ENCODE measurements at regions not wholly inside any gene's neighbourhood (a gene's known extent, or its start where the extent isn't known, plus 50 kb on each side); places are given as distances from the start of the nearest gene placed in this dataset.
"Not testable (repeated sequence)": the region's sequence is repeated elsewhere in the genome, so short reads cannot be mapped to it uniquely, and the experiment has no call there.

GRCh38 chr6:170057034-170057734 lies 233.7 kb downstream of the DLL1 start:
- in situ Hi-C loops (cut with HindIII; ENCODE audit: low pct_unique_long_range_greater_than_20kb, low sequenced_read_pairs) = no loop called here
- DNase-seq (ENCODE audit: low read depth, low spot score) = no peak

- in situ Hi-C loops (cut with HindIII; ENCODE audit: low pct_unique_long_range_greater_than_20kb, low sequenced_read_pairs) = no loop called here
- DNase-seq (ENCODE audit: low read depth, low spot score) = no peak
Measured at GRCh38 chr6:170056278-170056711, 234.6 kb downstream of the DLL1 start.

- in situ Hi-C loops (cut with HindIII; ENCODE audit: low pct_unique_long_range_greater_than_20kb, low sequenced_read_pairs) = not testable (repeated sequence)
Measured at GRCh38 chr6:170055797-170056196, 235.1 kb downstream of the DLL1 start.

DNA sequence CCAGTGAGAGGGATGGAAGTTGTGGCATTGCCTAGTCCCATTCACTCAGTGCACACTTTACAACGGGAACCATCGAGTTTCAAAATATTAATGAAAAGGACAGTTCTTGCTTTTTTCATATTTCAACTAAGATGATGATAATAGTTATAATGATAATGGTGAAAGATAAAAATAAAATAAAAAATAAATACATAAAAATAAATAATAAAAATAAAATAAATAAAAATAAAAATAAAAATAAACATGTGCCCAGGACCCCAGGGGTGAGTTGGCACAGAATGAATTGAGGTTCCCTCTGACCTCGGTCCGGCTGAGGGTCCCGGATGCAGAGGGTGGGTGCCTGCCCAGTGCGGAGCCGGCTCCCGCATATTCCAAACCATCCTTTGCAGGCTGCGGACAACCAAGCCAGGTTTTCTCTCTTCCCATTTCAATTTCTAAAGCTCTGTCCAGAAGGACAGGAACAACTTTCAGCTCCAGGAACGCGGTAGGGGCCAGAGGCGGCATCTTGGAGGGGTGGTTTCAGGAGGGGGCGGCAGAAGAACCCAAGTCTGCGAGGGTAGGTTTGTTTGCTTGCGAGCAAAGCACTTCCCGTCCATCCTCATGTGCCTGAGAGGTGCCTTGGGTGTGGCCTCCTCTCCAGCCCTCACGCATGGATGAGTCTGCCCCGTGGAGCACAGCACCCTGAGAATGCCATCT lies 236.8 kb downstream of the DLL1 start:
- in situ Hi-C loops (cut with HindIII; ENCODE audit: low pct_unique_long_range_greater_than_20kb, low sequenced_read_pairs) = no loop called here
- no peak for DNase-seq (ENCODE audit: low read depth, low spot score)

More at GRCh38 chr6:170055797-170056196, 235.1 kb downstream of the DLL1 start:
- not testable (repeated sequence) for DNase-seq (ENCODE audit: low read depth, low spot score)

DNA sequence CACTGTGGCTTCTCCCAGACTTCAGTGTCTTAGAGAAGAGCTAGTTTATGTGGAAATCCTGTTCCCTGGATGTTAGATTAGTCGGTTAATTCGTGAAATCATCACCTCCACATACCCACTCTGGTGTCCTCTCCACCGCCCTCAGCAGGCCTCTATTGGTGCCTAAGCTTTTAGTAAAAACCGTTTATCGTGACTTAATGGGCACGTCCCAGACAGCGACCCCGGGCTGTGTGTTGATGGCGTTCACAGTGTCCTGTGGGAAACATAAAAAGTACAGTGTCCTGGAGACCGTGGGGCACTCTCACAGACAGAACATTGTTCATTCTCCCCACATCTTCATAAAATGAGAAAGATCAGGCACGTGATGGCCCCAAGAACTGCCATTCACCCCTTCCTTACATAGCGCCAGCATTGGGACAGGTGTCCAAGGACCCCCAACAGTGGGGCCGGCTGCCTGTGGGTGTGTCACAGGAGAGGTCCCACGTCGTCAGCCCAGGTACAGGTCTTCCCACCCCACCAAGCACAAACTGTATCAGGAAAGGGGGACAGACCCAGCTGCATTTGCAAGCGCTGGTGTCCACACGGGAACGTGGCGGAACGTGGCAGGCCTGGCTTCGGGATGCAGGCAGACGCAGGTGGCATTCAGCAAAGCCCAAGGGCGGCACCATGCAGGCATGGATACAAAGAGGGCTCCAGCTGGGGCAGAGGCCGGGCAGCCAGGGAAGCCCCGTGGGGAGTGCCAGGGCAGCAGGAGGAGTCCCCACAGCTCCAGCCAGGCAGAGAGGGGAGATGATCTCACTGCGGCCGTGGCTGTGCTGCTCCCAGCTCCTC lies 237.7 kb downstream of the DLL1 start:
- in situ Hi-C loops (cut with HindIII; ENCODE audit: low pct_unique_long_range_greater_than_20kb, low sequenced_read_pairs) = no loop called here
- no peak for DNase-seq (ENCODE audit: low read depth, low spot score)

DNA sequence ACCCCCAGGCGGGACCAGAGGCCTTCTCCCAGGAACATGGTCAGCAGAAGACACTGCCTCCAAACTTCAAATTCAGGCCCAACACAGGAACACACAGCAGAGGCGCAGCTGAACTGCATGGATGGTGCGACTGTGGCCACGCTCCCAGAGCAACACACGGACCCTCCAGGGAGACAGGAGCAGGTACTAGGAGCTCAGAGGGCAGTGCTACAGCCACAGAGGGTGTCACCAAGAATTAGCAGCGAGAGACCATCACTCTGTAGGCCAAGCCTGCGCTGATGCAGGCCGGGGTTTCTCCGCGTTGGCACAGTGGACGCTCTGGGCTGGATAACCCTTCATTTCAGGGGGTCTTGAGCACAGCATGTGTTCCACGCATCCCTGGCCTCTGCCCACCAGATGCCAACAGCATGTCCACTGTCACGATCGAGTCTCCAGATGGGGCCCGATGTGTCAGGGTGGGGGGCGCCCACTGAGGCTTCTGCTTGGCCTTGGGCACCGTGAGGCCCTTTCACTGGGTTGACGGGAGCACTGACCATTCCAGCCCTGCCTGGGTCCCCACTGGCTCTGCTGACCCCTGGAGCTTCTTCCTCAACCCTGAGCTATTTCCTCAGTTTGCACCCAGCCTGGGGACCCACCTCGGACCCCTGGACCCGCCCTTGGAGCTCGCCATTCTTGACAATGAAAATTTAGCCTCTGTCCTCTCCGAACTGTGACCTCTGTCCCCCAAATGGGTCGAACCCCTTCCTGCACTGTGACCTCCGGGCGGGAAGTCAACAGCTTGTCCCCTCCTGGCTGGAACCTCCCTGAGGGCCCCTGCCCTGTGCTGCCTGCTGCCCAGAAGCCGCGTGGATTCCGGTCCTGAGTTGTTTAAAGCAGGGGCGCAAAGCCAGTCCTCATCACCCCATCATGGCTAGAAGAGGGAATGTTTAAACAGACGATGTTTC lies 239.4 kb downstream of the DLL1 start:
- in situ Hi-C loops (cut with HindIII; ENCODE audit: low pct_unique_long_range_greater_than_20kb, low sequenced_read_pairs) = no loop called here
- no peak for DNase-seq (ENCODE audit: low read depth, low spot score)

DNA sequence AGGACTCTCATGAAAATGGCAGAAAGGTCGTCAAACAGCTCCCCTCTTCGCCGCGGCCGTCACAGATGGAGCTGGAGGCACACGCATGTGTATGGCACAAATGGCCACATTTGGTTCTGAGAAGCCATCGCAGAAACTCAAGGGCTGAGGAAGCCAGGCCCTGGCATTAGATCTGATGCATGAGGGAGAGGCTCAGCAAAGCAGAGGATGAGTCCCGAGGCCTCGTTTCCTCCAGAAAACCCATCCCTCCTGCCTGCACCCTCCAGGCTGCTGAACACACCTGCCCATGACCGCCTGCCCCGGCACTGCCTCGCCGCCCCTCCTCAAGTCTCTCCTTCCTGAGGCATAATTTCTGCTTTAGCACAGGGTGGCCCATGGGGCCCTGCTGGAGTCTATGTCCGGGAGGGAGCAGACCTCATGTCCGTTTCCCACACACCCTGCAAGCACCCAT lies 240.3 kb downstream of the DLL1 start:
- in situ Hi-C loops (cut with HindIII; ENCODE audit: low pct_unique_long_range_greater_than_20kb, low sequenced_read_pairs) = no loop called here
- no peak for DNase-seq (ENCODE audit: low read depth, low spot score)

- in situ Hi-C loops (cut with HindIII; ENCODE audit: low pct_unique_long_range_greater_than_20kb, low sequenced_read_pairs) = no loop called here
- no peak for DNase-seq (ENCODE audit: low read depth, low spot score)
Measured at GRCh38 chr6:170049641-170050561, 241.0 kb downstream of the DLL1 start.

- in situ Hi-C loops (cut with HindIII; ENCODE audit: low pct_unique_long_range_greater_than_20kb, low sequenced_read_pairs) = no loop called here
Measured at GRCh38 chr6:170048615-170049256, 242.1 kb downstream of the DLL1 start.

GRCh38 chr6:170047823-170048222 lies 243.1 kb downstream of the DLL1 start:
- in situ Hi-C loops (cut with HindIII; ENCODE audit: low pct_unique_long_range_greater_than_20kb, low sequenced_read_pairs) = no loop called here

More at GRCh38 chr6:170048615-170049256, 242.1 kb downstream of the DLL1 start:
- DNase-seq (ENCODE audit: low read depth, low spot score) = no peak

GRCh38 chr6:170046791-170047626 lies 243.9 kb downstream of the DLL1 start:
- in situ Hi-C loops (cut with HindIII; ENCODE audit: low pct_unique_long_range_greater_than_20kb, low sequenced_read_pairs) = no loop called here
- no peak for DNase-seq (ENCODE audit: low read depth, low spot score)

More at GRCh38 chr6:170047823-170048222, 243.1 kb downstream of the DLL1 start:
- no peak for DNase-seq (ENCODE audit: low read depth, low spot score)

DNA sequence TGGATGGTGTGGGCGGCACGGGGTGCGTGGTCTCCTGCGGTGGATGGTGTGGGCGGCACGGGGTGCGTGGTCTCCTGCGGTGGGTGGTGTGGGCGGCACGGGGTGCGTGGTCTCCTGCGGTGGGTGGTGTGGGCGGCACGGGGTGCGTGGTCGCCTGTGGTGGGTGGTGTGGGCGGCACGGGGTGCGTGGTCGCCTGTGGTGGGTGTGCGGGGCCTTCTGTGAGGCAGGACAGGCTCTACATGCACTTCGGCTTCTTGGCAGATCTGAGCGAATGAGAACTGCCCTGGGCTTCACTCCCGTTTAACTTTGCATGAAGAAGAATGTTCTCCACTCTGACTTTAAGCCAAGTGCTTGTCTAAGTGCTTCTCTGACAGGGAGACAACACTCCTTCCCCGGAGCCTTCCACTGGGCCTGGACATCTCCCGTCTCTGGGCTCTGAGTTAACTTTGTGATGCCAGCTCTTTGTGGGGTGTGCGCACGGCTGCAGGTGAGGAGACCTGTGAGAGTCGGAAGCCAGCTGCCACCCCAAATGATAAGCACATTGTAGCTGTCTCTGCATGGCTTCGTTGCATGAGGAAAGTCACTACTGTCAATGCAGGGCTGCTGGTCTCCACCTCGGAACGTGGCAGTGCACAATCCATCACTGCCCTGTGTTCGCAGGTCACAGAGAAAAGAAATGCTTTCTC lies 244.8 kb downstream of the DLL1 start:
- no peak for DNase-seq (ENCODE audit: low read depth, low spot score)
- in situ Hi-C loops (cut with HindIII; ENCODE audit: low pct_unique_long_range_greater_than_20kb, low sequenced_read_pairs) = no loop called here

DNA sequence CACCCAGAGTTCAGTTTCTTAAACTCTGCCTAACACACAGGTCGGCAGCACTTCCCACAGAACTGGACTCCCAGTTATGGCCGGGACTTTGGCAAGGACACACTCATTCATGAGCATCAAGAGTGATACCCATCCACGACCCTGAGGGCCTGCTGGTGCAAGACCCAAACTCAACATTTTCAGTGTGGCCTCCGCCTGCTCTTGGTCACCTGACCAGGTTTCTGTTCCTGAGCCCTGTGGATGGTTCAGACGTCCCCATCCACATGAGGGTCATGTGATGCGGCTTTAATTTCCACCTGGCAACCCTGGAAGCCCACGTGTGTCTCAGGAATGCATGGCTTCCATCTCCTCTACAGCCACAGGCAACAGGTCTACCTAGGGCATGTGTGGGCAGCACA lies 245.3 kb downstream of the DLL1 start:
- DNase-seq (ENCODE audit: low read depth, low spot score) = no peak
- in situ Hi-C loops (cut with HindIII; ENCODE audit: low pct_unique_long_range_greater_than_20kb, low sequenced_read_pairs) = no loop called here

DNA sequence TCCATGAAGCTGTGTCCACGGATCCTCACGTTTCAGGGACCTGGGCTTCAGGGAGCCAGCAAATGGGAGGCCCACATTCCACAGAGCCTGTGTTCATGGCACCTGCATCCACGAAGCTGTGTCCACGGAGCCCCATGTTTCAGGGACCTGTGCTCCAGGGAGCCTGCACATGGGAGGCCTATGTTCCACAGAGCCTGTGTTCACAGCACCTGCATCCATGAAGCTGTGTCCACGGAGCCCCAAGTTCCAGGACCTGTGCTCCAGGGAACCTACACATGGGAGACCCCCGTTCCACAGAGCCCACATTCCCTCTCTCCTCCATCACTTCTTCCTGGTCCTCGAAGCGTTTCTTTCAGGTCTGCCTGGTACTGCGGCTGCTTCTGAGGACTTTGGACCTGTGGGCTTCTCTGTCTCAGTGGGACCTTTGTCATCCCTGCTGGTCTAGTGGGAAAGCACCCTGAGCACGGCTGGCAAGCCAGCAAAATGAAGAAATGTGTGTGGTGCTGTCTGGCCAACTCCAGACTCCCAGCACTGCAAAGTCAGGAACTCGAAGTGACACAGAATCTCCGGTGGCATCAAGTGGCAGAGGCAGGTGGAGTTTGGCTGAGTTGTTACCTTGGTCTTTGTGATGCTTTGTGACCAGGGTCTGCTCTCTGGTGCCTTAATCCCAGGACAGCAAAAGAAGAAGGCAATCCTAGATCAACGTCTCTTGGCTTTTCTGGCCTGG lies 245.9 kb downstream of the DLL1 start:
- no peak for DNase-seq (ENCODE audit: low read depth, low spot score)
- in situ Hi-C loops (cut with HindIII; ENCODE audit: low pct_unique_long_range_greater_than_20kb, low sequenced_read_pairs) = no loop called here

Data from SK-MEL-5 (cell line).